Gastroesophageal sphincter (tissue), 4 donors: ENCODE measurements at regions not wholly inside any gene's neighbourhood (a gene's known extent, or its start where the extent isn't known, plus 50 kb on each side); places are given as distances from the start of the nearest gene placed in this dataset.
"Not testable (repeated sequence)": the region's sequence is repeated elsewhere in the genome, so short reads cannot be mapped to it uniquely, and the experiment has no call there.

Source experiments
- ATAC-seq: fragments of 150-250 bp; one replicate; pipeline ENCODE4 v1.9.1; 2016; ENCODE audit warnings: mild to moderate bottlenecking, moderate library complexity
- H3K27ac ChIP-seq, 4 donors: fragments of 200-600 bp; sonication (generic) in 3 of 4; 1 replicate in 3 of 4; 2 replicates in 1 of 4; pipeline ENCODE4 v1.5.1; 2016 to 2019
- H3K27me3 ChIP-seq: fragments of 200-600 bp; sonication (generic); one replicate; pipeline ENCODE4 v1.5.1; 2019
- H3K36me3 ChIP-seq, 2 donors: fragments of 200-600 bp; sonication (generic); one replicate each; pipeline ENCODE4 v1.5.1; 2019; ENCODE audit warnings: control low read depth in 1 of 2
- H3K4me1 ChIP-seq, 3 donors: fragments of 200-600 bp; sonication (generic); 1 replicate in 2 of 3; 2 replicates in 1 of 3; pipeline ENCODE4 v1.5.1; 2016 to 2019; ENCODE audit warnings: control low read depth in 2 of 3
- H3K4me3 ChIP-seq, 2 donors: fragments of 200-600 bp; sonication (generic); one replicate each; pipeline ENCODE4 v1.5.1; 2019; ENCODE audit warnings: mild to moderate bottlenecking in 1 of 2, moderate library complexity in 1 of 2
- H3K9me3 ChIP-seq, 3 donors: fragments of 200-600 bp; sonication (generic); one replicate each; pipeline ENCODE4 v1.5.1; 2017 to 2019; ENCODE audit warnings: control low read depth in 2 of 3
- CTCF ChIP-seq, 4 experiments: fragments of 200-600 bp in 2 of 4; fragments of 450-650 bp in 2 of 4; sonication (generic) in 1 of 4; IDR thresholded peaks; one replicate each; pipeline ENCODE4 v1.5.1; 2017 to 2019; ENCODE audit warnings: antibody characterized with exemption in 4 of 4, mild to moderate bottlenecking in 2 of 4, moderate library complexity in 2 of 4
- EP300 ChIP-seq: sonication (generic); formaldehyde crosslinking; IDR thresholded peaks from one replicate; pipeline ENCODE4 v1.6.1; 2017; ENCODE audit warnings: antibody characterized with exemption, mild to moderate bottlenecking
- POLR2A ChIP-seq, 2 donors: fragments of 450-650 bp; IDR thresholded peaks; one replicate each; pipeline ENCODE4 v1.6.1; 2017; ENCODE audit warnings: antibody characterized with exemption in 2 of 2, mild to moderate bottlenecking in 2 of 2, moderate library complexity in 1 of 2
- POLR2AphosphoS5 ChIP-seq: sonication (generic); formaldehyde crosslinking; IDR thresholded peaks from one replicate; pipeline ENCODE4 v1.6.1; 2017; ENCODE audit warnings: antibody characterized with exemption
- WGBS, 2 donors: methylation state at CpG; one replicate each; pipeline ENCODE4 v1.1.5; 2018; ENCODE audit warnings: low coverage in 1 of 2; 5-methylcytosine and 5-hydroxymethylcytosine counted together

GRCh38 chr15:22253676-22254408, 173.5 kb downstream of the OR4M2 start:
- Histone ChIP-seq H3K4me3 (no peak overlapping the region), H3K4me1 (no peaks in the 10 kb centered on the region), H3K27me3 (peaks cover 24% of the 10 kb centered on the region), H3K36me3 (no peaks in the 10 kb centered on the region), H3K27ac (no peak overlapping the region), H3K9me3 (no peaks in the 10 kb centered on the region)
- TF ChIP-seq POLR2A (IDR thresholded peaks at IDR 0.05) (no peak), POLR2AphosphoS5 (no peak), EP300 (no peak), CTCF (IDR thresholded peaks at IDR 0.05) (no peak)
- ATAC-seq = no peak
- 41 to 58% methylated on average over 4 to 5 of the region's 8 CpGs for WGBS, 2 donors

- peaks cover 27% of the 10 kb centered on the region for H3K27me3 ChIP-seq
- H3K36me3 ChIP-seq, ATAC-seq, H3K4me1 ChIP-seq, H3K9me3 ChIP-seq, H3K27ac ChIP-seq, H3K4me3 ChIP-seq: not testable (repeated sequence)
- no CpG with 5 or more reads among the region's 14 CpGs for WGBS, 2 donors
Observed at GRCh38 chr15:22254409-22255045, 174.2 kb downstream of the OR4M2 start.

GRCh38 chr15:22255606-22256005, 175.3 kb downstream of the OR4M2 start:
- H3K9me3 ChIP-seq, ATAC-seq, H3K4me1 ChIP-seq, H3K36me3 ChIP-seq, H3K27ac ChIP-seq, H3K4me3 ChIP-seq: not testable (repeated sequence)
- H3K27me3 ChIP-seq = peaks cover 27% of the 10 kb centered on the region
- 79% methylated on average over 5 of the region's 7 CpGs; no CpG with 5 or more reads in 1 of the 2 donors for WGBS, 2 donors

GRCh38 chr15:22256389-22257046, 176.2 kb downstream of the OR4M2 start:
- not testable (repeated sequence) for ATAC-seq, H3K4me1 ChIP-seq, H3K9me3 ChIP-seq, H3K4me3 ChIP-seq, H3K36me3 ChIP-seq, H3K27ac ChIP-seq
- peaks cover 27% of the 10 kb centered on the region for H3K27me3 ChIP-seq
- WGBS, 2 donors = no CpG with 5 or more reads among the region's 20 CpGs

- TF ChIP-seq POLR2AphosphoS5 = no peak
- TF ChIP-seq EP300 = no peak
- TF ChIP-seq CTCF (IDR thresholded peaks at IDR 0.05) = no peak
- TF ChIP-seq POLR2A (IDR thresholded peaks at IDR 0.05) = no peak
- WGBS, 2 donors = 56 to 69% methylated on average over 3 to 12 of the region's 109 CpGs
Observed at GRCh38 chr15:22257047-22258008, 177.0 kb downstream of the OR4M2 start.

GRCh38 chr15:22258009-22258397, 177.7 kb downstream of the OR4M2 start:
- no peak for ATAC-seq
- no peak overlapping the region for H3K27ac ChIP-seq
- peaks cover 27% of the 10 kb centered on the region for H3K27me3 ChIP-seq
- H3K4me1 ChIP-seq = no peaks in the 10 kb centered on the region
- no CpG with 5 or more reads among the region's 75 CpGs for WGBS, 2 donors
- no peaks in the 10 kb centered on the region for H3K9me3 ChIP-seq
- H3K4me3 ChIP-seq = no peak overlapping the region
- no peaks in the 10 kb centered on the region for H3K36me3 ChIP-seq
- no peak for TF ChIP-seq CTCF (IDR thresholded peaks at IDR 0.05)
- TF ChIP-seq EP300 = no peak
- TF ChIP-seq POLR2A (IDR thresholded peaks at IDR 0.05) = no peak
- no peak for TF ChIP-seq POLR2AphosphoS5

More at GRCh38 chr15:22257047-22258008, 177.0 kb downstream of the OR4M2 start:
- Histone ChIP-seq H3K4me1 (no peaks in the 10 kb centered on the region), H3K27ac (no peak overlapping the region), H3K27me3 (peaks cover 27% of the 10 kb centered on the region), H3K9me3 (no peaks in the 10 kb centered on the region), H3K36me3 (no peaks in the 10 kb centered on the region), H3K4me3 (no peak overlapping the region)
- no peak for ATAC-seq
